ENCODE measurements at regions not wholly inside any gene's neighbourhood (a gene's known extent, or its start where the extent isn't known, plus 50 kb on each side); places are given as distances from the start of the nearest gene placed in this dataset.
A peak's percentile ranks its signal among the peaks of the same experiment; 100 is the strongest.

- no peaks in the 10 kb centered on the region for H3K36me3 ChIP-seq
- H3K27ac ChIP-seq: no peak overlapping the region
- no peaks in the 10 kb centered on the region for H3K27me3 ChIP-seq
- H3K4me3 ChIP-seq: no peak overlapping the region
- TF ChIP-seq CTCF (IDR thresholded peaks at IDR 0.05): no peak
- intact Hi-C loops (cut with DNase I; ENCODE audit: low total_unique reads): no loop called here
- H3K9me3 ChIP-seq: no peaks in the 10 kb centered on the region
- H3K4me1 ChIP-seq: no peaks in the 10 kb centered on the region
- no peak for DNase-seq
Measured at GRCh38 chr5:5666369-5666768, 243.9 kb downstream of the ICE1 start.

DNA sequence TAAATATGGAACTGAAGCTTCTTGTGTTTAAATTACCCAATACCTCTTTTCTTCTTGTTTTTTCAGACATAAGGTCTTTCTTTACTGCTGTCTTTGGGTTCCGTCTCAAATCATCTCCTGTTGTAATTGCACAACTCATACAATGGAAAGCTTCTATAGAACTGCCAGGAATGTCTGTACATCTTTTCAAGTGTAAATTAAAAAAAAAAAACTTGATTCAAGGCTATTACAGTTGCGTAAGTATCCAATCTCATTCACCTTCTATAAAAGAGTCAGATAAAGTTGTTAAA, 243.5 kb downstream of the ICE1 start:
- H3K4me1 ChIP-seq: no peaks in the 10 kb centered on the region
- no peak overlapping the region for H3K4me3 ChIP-seq
- no peaks in the 10 kb centered on the region for H3K36me3 ChIP-seq
- intact Hi-C loops (cut with DNase I; ENCODE audit: low total_unique reads): no loop called here
- no peak overlapping the region for H3K27ac ChIP-seq
- H3K27me3 ChIP-seq: no peaks in the 10 kb centered on the region
- DNase-seq: no peak
- TF ChIP-seq CTCF (IDR thresholded peaks at IDR 0.05): no peak
- H3K9me3 ChIP-seq: no peaks in the 10 kb centered on the region

GRCh38 chr5:5665225-5666075, 243.0 kb downstream of the ICE1 start:
- no peak for DNase-seq
- no peaks in the 10 kb centered on the region for H3K4me1 ChIP-seq
- no peaks in the 10 kb centered on the region for H3K9me3 ChIP-seq
- TF ChIP-seq CTCF (IDR thresholded peaks at IDR 0.05): no peak
- H3K36me3 ChIP-seq: no peaks in the 10 kb centered on the region
- H3K27me3 ChIP-seq: no peaks in the 10 kb centered on the region
- no peak overlapping the region for H3K4me3 ChIP-seq
- no peak overlapping the region for H3K27ac ChIP-seq
- intact Hi-C loops (cut with DNase I; ENCODE audit: low total_unique reads): no loop called here

GRCh38 chr5:5658889-5659465, 236.5 kb downstream of the ICE1 start:
- H3K9me3 ChIP-seq: no peaks in the 10 kb centered on the region
- no peaks in the 10 kb centered on the region for H3K36me3 ChIP-seq
- no peaks in the 10 kb centered on the region for H3K27me3 ChIP-seq
- no peak for TF ChIP-seq CTCF (IDR thresholded peaks at IDR 0.05)
- intact Hi-C loops (cut with DNase I; ENCODE audit: low total_unique reads): loop anchor here (5.0 kb wide), 1 partner anchor 87 kb away; no protein-coding TSS in a partner anchor
- H3K27ac ChIP-seq: peak overlapping the region in 1 of 2 donors; percentile 71
- no peak overlapping the region for H3K4me3 ChIP-seq
- DNase-seq: no peak
- H3K4me1 ChIP-seq: peaks cover 0 to 18% (median 3%) of the 10 kb centered on the region in 4 donors

- DNase-seq: peak; percentile 82 to 86
- intact Hi-C loops (cut with DNase I; ENCODE audit: low total_unique reads): loop anchor here (5.0 kb wide), 1 partner anchor 86 kb away; no protein-coding TSS in a partner anchor
- peak overlapping the region; percentile 40 to 47 for H3K4me3 ChIP-seq
Measured at GRCh38 chr5:5658226-5658625, 235.7 kb downstream of the ICE1 start.

More at GRCh38 chr5:5658226-5658625, 235.7 kb downstream of the ICE1 start:
- TF ChIP-seq CTCF (IDR thresholded peaks at IDR 0.05): no peak
- Histone ChIP-seq H3K27me3 (no peaks in the 10 kb centered on the region), H3K4me1 (peaks cover 0 to 18% (median 3%) of the 10 kb centered on the region in 4 donors), H3K36me3 (no peaks in the 10 kb centered on the region), H3K27ac (peak overlapping the region; percentile 64 to 71), H3K9me3 (no peaks in the 10 kb centered on the region)

All from tibial artery (tissue), 4 donors.